Non-pigmented ciliary epithelial cell (primary cell): ENCODE measurements at regions not wholly inside any gene's neighbourhood (a gene's known extent, or its start where the extent isn't known, plus 50 kb on each side); places are given as distances from the start of the nearest gene placed in this dataset.

Source experiments
- DNase-seq: peaks from one replicate; pipeline ENCODE4 v3.0.0-alpha.2; 2010; ENCODE audit warnings: low read depth

DNA sequence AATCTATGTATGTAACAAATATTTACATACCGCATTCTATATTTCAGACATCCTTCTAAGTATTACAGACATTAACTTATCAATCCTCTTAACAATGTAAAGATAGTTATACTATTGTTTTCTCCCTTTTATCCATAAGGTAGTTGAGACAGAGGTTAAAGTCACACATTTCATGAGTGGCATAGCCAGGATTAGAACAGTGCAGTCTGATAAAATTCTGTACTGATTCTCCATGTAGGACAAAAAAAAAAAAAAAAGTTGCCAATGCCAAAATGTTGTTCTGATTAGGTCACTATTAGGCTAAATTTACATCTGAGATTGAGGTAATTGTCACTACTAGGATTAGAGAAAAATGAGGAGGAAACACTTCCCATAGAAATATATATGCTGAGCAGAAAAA is 629.2 kb downstream of the OTOL1 start:
- no peak for DNase-seq

DNA sequence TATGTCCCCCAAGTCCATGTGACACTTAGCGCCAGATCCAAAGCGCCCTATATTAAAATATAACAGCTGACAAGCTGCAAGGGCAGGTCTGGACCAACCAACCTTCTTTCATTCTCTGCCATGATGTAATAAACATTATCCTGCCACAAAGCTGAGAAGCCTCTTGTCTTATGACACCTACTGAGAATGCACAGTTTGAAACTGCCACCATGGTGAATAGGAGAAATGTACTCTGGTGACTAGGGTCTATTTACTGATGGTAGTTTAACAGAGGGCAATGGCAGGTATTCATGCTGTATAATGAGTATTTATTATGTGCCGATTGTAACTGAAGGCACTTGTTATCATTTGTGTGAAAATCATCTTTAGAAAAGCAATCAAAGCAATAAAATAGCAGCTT is 634.0 kb downstream of the OTOL1 start:
- DNase-seq = no peak

- no peak for DNase-seq
Observed at GRCh38 chr3:162132981-162133380, 636.4 kb downstream of the OTOL1 start.

DNA sequence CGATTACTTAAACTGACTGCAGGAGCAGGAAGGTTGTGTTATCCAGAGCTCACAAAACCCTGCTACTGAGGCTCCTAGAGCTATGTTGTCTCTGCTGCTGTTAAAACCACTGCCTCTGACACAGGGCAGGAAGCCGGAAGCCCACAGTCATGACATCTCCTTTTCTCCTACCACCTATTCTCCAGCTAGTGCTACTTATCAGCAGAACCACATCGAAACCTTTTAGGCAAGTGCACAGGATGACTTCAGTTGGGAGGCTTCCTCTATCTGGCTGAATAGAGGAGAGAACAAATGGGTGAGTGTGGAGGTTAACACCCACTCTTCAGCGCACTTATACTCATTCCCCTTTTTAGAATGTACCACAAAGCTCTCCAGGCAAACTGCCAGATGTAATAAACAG is 638.0 kb downstream of the OTOL1 start:
- DNase-seq = no peak

DNA sequence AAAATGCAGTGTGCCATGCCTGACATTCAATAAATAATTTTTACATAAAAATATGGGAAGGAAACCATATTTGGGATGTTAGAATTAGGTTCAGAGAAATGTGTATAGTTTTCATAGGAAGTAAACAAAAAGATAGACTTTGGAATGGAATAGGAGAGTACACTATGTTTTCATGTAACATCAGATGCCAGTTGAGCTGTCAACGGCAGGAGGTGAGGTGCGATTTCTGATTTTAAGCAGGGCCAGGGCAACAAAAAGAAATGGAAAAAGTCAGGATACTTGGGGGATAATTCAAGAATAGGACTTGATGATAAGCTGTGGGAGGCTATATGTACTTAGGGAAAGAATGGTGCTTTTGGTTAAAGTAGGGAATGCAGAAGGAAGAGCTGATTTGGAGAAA is 639.5 kb downstream of the OTOL1 start:
- DNase-seq = no peak

DNA sequence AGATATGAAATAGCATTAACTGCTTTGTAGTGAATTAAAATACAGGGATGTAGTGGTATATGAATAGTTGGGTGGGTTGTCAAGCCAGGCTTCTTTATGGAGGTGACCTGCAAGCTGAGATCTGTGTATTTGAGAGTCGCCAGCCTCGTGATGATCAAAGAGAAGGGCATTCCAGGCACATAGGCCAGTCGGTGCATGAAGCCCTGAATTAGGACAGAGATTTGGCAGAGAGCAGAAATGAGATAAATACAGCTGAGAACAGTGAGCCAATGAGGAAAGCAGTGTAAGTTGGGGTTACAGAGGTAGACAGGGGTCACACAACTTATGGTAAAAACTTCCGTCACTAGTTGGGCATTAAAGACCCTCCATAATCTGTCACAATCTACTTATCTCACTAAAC is 641.9 kb downstream of the OTOL1 start:
- DNase-seq = no peak

DNA sequence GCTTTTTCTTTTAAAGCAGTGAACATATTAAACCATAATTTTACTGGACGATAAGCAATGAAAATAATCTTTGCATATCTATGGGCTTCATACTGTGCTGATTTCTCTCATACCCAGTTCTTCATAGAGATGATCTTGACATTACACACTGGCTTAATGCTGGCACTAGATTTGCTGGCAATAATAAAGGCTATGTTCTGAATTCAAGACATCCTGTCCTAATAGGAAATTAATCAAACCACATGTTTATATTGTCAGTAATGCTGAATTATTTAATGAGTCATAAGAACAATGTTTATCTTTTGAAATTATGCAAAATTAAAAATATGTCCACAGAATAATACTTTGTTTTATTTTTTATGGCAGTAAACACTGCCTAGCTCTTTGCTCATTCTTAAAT is 643.2 kb downstream of the OTOL1 start:
- no peak for DNase-seq

GRCh38 chr3:162141272-162141791 is 644.7 kb downstream of the OTOL1 start:
- peak; percentile 46 for DNase-seq

GRCh38 chr3:162142511-162142910 is 645.9 kb downstream of the OTOL1 start:
- DNase-seq = peak; percentile 64

DNA sequence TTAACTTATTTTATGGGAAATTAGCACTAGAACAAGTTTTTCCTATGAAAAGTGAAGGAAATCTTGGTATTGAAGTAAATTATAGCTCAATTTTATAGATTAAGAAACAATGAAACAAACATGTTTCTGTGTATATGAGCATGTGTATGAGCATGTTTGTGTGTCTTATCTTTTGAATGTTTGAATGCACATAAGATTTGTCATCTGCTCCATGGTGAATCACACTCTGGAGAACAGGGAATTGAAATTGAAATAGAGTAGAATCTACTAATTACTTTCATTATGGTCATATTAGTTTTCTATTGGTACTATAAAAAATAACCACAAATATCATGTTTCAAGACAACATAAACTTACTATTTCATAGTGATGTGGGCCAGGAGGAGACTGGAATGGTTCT is 646.6 kb downstream of the OTOL1 start:
- DNase-seq = no peak

GRCh38 chr3:162147996-162148395 is 651.4 kb downstream of the OTOL1 start:
- DNase-seq = no peak

DNA sequence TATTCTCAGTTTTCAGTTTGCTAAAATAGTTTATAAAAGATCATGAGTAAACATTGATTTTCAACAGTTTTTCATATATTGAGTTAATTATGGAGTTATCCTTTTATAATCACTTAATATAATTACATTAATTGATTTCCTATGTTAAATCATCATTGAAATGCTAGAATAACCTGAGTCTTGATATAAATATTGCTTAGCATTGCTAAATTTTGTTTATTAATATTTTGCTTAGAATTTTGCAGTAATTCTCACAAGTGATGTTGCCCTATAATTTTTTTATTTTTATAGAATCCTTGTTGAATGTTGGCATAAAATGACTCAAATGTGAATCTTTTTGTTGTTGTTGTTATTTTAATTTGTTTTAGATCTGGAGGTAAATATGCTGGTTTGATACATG is 654.2 kb downstream of the OTOL1 start:
- no peak for DNase-seq

DNA sequence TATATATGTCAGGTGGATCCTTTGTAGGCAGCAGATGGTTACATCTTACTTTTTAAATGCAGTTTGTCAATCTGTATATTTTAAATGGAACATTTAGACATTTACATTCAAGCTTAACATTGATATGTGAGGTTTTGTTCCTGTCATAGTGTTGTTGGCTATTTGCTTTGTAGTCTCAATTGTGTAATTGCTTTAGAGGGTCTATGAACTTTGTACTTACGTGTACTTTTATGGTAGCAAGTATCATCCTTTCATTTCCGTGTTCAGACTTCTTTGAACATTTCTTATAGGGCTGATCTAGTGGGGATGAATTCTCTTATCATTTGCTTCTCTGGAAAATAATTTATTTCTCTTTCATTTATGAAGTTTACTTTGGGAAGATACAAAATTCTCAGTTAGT is 656.0 kb downstream of the OTOL1 start:
- DNase-seq = no peak

- DNase-seq = no peak
Observed at GRCh38 chr3:162161595-162161994, 665.0 kb downstream of the OTOL1 start.

- no peak for DNase-seq
Observed at GRCh38 chr3:162165346-162165745, 668.7 kb downstream of the OTOL1 start.

- DNase-seq = no peak
Observed at GRCh38 chr3:162166543-162166942, 669.9 kb downstream of the OTOL1 start.

DNA sequence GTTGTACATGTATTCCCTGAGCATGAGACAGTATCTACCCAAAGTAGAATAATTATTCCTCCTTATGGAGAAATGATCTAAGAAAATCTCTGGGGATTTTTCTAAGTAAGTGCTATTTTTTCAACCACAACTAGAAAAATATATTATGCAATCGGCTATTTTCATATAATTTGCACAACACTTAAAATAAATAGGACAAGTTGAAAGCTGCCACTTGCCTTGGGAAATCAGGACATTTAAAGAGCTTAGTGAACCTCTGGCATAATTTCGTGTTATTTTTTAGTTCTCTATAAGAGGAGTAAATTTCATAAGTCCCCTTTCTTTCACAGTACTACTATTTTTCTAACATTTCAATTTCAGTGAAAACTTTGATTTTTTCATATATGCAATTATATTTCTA is 672.1 kb downstream of the OTOL1 start:
- no peak for DNase-seq

DNA sequence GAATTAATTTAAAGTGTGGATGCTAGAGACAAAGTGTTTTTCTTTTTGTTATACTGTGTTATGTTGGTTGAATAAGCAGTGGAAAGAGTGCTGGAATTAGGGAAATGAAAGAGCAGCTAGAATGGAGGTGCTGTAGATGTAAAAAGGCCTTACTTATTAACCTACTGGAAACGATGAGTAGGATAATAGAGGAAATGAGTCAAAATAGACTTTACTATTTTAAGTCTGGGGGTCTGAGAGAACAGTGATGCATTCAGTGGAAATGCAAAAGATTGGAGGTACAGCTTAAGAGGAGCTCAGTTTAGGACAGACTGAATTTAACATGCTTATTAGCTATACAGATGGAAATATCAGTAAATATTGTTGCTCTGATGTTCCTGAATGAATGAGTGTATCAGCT is 674.0 kb downstream of the OTOL1 start:
- no peak for DNase-seq

GRCh38 chr3:162171970-162172369 is 675.4 kb downstream of the OTOL1 start:
- no peak for DNase-seq

GRCh38 chr3:162175145-162175544 is 678.5 kb downstream of the OTOL1 start:
- no peak for DNase-seq

GRCh38 chr3:162175878-162176277 is 679.3 kb downstream of the OTOL1 start:
- no peak for DNase-seq

DNA sequence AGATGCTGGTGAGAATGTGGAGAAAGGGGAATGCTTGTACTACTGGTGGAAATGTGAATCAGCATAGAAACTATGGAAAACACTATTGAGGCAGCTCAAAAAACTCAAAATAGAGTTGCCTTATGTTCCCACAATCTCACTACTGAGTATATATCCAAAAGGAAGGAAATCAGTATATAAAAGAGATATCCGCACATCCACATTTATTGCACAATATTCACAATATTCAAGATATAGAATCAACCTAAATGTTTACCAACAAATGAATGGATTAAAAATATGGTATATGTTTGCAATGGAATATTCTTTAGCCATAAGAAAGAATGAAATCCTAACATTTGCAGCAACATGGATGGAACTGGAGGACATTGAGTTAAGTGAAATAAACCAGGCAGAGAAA is 686.8 kb downstream of the OTOL1 start:
- DNase-seq = no peak

DNA sequence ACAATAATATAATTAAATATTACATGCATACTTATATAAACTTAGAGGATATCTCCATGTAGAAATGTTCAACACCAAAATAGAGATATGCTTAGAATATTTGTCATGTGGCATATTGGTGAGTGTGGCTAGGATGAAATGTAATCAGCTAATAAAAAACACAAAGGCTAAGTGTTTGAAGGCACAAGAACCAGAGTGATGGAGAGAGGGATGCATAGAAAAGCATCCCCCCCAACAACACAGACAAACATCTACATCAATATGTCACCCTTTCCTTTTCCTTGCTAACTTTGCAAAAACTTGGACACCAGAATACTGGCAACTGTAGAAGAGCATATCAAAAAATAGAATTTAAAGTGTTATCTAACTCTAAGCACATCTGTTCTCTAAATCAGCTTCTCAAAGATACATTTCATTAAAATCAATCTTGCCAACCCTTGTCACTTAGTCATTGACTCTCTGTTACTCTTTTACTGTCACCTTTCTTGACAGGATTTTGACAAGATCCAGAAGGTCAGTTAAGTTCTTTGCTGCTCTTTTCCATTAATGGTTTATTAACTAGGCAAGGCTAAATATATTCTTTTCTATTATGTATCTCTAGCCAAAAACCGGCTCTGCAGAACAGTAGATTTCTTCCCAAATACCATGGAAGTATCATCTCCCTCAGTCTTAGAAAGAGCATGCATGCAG is 695.9 kb downstream of the OTOL1 start:
- no peak for DNase-seq
